GM12892 (cell line): ENCODE measurements at regions not wholly inside any gene's neighbourhood (a gene's known extent, or its start where the extent isn't known, plus 50 kb on each side); places are given as distances from the start of the nearest gene placed in this dataset.

Experiments
- DNase-seq: peaks from one replicate; pipeline ENCODE4 v3.0.0; 2011; ENCODE audit not compliant: insufficient read length
- FAIRE-seq: peaks from 2 replicates; lab custom pipeline; 2011; peaks lifted over from hg19 to GRCh38; lab: Jason Lieb, UNC
- POLR2A ChIP-seq: IDR thresholded peaks from 2 replicates; pipeline ENCODE4 v1.6.1; 2011; ENCODE audit warnings: low read depth, low read length, control low read depth
- POLR2AphosphoS5 ChIP-seq: IDR thresholded peaks from 2 replicates; pipeline ENCODE4 v1.6.1; 2011; ENCODE audit warnings: low read depth, low read length, control low read depth
- TAF1 ChIP-seq: IDR thresholded peaks from 2 replicates; pipeline ENCODE4 v1.6.1; 2011; ENCODE audit warnings: low read depth, mild to moderate bottlenecking, control low read depth, low read length, borderline replicate concordance

- TF ChIP-seq POLR2A (no peak), TAF1 (no peak), POLR2AphosphoS5 (no peak)
- DNase-seq (no peak), FAIRE-seq (no peak)
Observed at GRCh38 chr5:109929911-109930310, 240.2 kb downstream of the MAN2A1 start.

- TF ChIP-seq POLR2AphosphoS5 (no peak), TAF1 (no peak), POLR2A (no peak)
- no peak for FAIRE-seq
- DNase-seq: no peak
Observed at GRCh38 chr5:109931049-109931780, 241.5 kb downstream of the MAN2A1 start.

GRCh38 chr5:109935833-109936490 lies 246.2 kb downstream of the MAN2A1 start:
- TF ChIP-seq TAF1 (no peak), POLR2A (no peak), POLR2AphosphoS5 (no peak)
- DNase-seq: no peak
- no peak for FAIRE-seq

- no peak for DNase-seq
- no peak for FAIRE-seq
- TF ChIP-seq TAF1 (no peak), POLR2AphosphoS5 (no peak), POLR2A (no peak)
Observed at GRCh38 chr5:109936996-109937395, 247.3 kb downstream of the MAN2A1 start.

GRCh38 chr5:109937951-109938350 lies 248.2 kb downstream of the MAN2A1 start:
- no peak for TF ChIP-seq TAF1
- TF ChIP-seq POLR2AphosphoS5: no peak
- TF ChIP-seq POLR2A: no peak
- DNase-seq (no peak), FAIRE-seq (no peak)

GRCh38 chr5:109938453-109938852 lies 248.7 kb downstream of the MAN2A1 start:
- DNase-seq (no peak), FAIRE-seq (no peak)
- TF ChIP-seq TAF1: no peak

- FAIRE-seq: no peak
- no peak for TF ChIP-seq POLR2A
- TF ChIP-seq POLR2AphosphoS5: no peak
- DNase-seq: no peak
Observed at GRCh38 chr5:109939116-109939682, 249.5 kb downstream of the MAN2A1 start.

GRCh38 chr5:109942646-109943045 lies 252.9 kb downstream of the MAN2A1 start:
- FAIRE-seq (no peak), DNase-seq (no peak)
- TF ChIP-seq POLR2A: no peak
- no peak for TF ChIP-seq POLR2AphosphoS5
- TF ChIP-seq TAF1: no peak

- DNase-seq: no peak
- TF ChIP-seq TAF1 (no peak), POLR2A (no peak), POLR2AphosphoS5 (no peak)
- FAIRE-seq: no peak
Observed at GRCh38 chr5:109943701-109944235, 254.0 kb downstream of the MAN2A1 start.

GRCh38 chr5:109944461-109944860 lies 254.7 kb downstream of the MAN2A1 start:
- no peak for FAIRE-seq
- no peak for TF ChIP-seq POLR2A
- TF ChIP-seq POLR2AphosphoS5: no peak
- no peak for TF ChIP-seq TAF1

GRCh38 chr5:109945097-109945678 lies 255.5 kb downstream of the MAN2A1 start:
- TF ChIP-seq POLR2AphosphoS5 (no peak), POLR2A (no peak), TAF1 (no peak)
- DNase-seq (no peak), FAIRE-seq (no peak)

More at GRCh38 chr5:109944461-109944860, 254.7 kb downstream of the MAN2A1 start:
- no peak for DNase-seq

- no peak for DNase-seq
- FAIRE-seq: no peak
- no peak for TF ChIP-seq POLR2A
- TF ChIP-seq TAF1: no peak
- no peak for TF ChIP-seq POLR2AphosphoS5
Observed at GRCh38 chr5:109945723-109946480, 256.2 kb downstream of the MAN2A1 start.
